ENCODE measurements at regions not wholly inside any gene's neighbourhood (a gene's known extent, or its start where the extent isn't known, plus 50 kb on each side); places are given as distances from the start of the nearest gene placed in this dataset.

- H3K4me3 ChIP-seq (ENCODE audit: control insufficient read depth in 1 of 2, extremely low read depth in 1 of 2, low read length in 1 of 2): no peak overlapping the region
- Mint-ChIP-seq H3K9me3 (no peaks in the 10 kb centered on the region), H3K36me3 (peaks cover 23% of the 10 kb centered on the region), H3K4me3 (no peak overlapping the region), H3K27me3 (no peaks in the 10 kb centered on the region), H3K27ac (no peak overlapping the region), H3K4me1 (no peaks in the 10 kb centered on the region)
- ChIA-PET POLR2A (no interaction called here), CTCF (no interaction called here)
- peaks cover 5 to 6% of the 10 kb centered on the region in 2 donors for H3K36me3 ChIP-seq (ENCODE audit: control insufficient read depth in 2 of 2, extremely low read depth in 1 of 2, insufficient read depth in 1 of 2, low read length in 1 of 2)
- no peak overlapping the region for H3K27ac ChIP-seq (ENCODE audit: low read length)
- WGBS (ENCODE audit: insufficient coverage): no CpG with 5 or more reads among the region's 2 CpGs
- ATAC-seq (replicated peaks in 1 of 4): no peak
- H3K27me3 ChIP-seq (replicated peaks in 1 of 2; ENCODE audit: control insufficient read depth in 2 of 2, extremely low read depth in 1 of 2, insufficient read depth in 2 of 2, low read length in 1 of 2): no peaks in the 10 kb centered on the region
- H3K4me1 ChIP-seq (ENCODE audit: control insufficient read depth in 1 of 2, extremely low read depth in 1 of 2, insufficient read depth in 2 of 2, low read length in 2 of 2): no peaks in the 10 kb centered on the region
- DNase-seq: no peak
- H3K9me3 ChIP-seq: no peaks in the 10 kb centered on the region
Measured at GRCh38 chr4:123110685-123111084, 188.3 kb upstream of the NUDT6 start.

GRCh38 chr4:123113155-123113554 is 190.8 kb upstream of the NUDT6 start:
- no peak for DNase-seq
- Histone ChIP-seq H3K4me3 (ENCODE audit: control insufficient read depth in 1 of 2, extremely low read depth in 1 of 2, low read length in 1 of 2) (no peak overlapping the region), H3K9me3 (no peaks in the 10 kb centered on the region), H3K36me3 (ENCODE audit: control insufficient read depth in 2 of 2, extremely low read depth in 1 of 2, insufficient read depth in 1 of 2, low read length in 1 of 2) (peaks cover 5 to 6% of the 10 kb centered on the region in 2 donors), H3K4me1 (ENCODE audit: control insufficient read depth in 1 of 2, extremely low read depth in 1 of 2, insufficient read depth in 2 of 2, low read length in 2 of 2) (no peaks in the 10 kb centered on the region), H3K27me3 (replicated peaks in 1 of 2; ENCODE audit: control insufficient read depth in 2 of 2, extremely low read depth in 1 of 2, insufficient read depth in 2 of 2, low read length in 1 of 2) (no peaks in the 10 kb centered on the region), H3K27ac (ENCODE audit: low read length) (no peak overlapping the region)
- Mint-ChIP-seq H3K9me3 (no peaks in the 10 kb centered on the region), H3K27ac (no peak overlapping the region), H3K36me3 (peaks cover 24% of the 10 kb centered on the region), H3K4me3 (no peak overlapping the region), H3K27me3 (no peaks in the 10 kb centered on the region), H3K4me1 (no peaks in the 10 kb centered on the region)
- CTCF ChIA-PET: no interaction called here
- no peak for ATAC-seq (replicated peaks in 1 of 4)
- WGBS (ENCODE audit: insufficient coverage): no CpG with 5 or more reads among the region's 3 CpGs
- POLR2A ChIA-PET: interaction anchor here in 1 of 2 donors (0.6 kb wide), 1 partner anchor 10 kb away, joined by 3 read pairs; no protein-coding TSS in a partner anchor

DNA sequence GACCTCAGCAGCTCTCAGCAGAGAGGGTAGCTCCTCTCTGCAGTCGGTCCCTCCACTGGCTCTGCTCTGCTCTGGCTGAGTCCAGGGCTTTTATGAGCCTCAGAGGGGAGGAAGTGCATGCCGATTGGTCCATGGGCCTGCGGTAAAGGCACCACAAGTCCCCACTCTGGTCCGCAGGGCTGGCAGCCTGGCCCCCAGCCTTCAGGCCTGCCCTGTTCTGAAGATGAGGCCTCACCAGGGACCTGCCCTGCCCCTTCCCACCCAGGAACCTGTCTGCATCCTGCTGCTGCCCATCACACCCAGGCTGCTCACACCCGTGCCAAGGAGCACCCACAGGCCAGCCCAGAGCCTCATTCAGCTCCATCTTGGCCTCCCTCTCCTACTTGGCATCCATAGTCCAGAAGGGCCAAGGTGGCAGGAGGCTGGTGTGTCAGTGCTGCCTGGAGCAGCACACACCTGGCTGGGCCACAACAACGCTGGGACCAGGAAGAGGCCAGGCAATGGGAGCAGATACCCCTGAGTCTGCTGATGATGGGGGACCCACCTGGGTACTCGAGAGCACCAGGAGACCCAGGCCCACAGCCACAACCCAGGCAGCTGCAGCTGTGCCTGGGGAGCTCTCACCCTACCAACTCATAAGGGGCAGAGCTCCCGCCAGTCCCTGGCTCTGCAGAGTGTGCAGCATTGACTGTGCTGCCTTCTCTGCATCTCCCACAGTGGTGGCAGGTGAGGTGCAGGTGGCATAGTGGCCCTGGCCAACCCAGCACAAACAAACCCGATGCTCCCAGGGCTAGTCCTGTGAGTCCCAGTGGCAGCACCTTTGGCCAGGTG is 191.9 kb upstream of the NUDT6 start:
- ChIA-PET POLR2A (interaction anchor here in 1 of 2 donors (0.6 kb wide), 1 partner anchor 666 kb away, joined by 4 read pairs; no protein-coding TSS in a partner anchor), CTCF (no interaction called here)
- Mint-ChIP-seq H3K36me3 (peaks cover 29% of the 10 kb centered on the region), H3K9me3 (no peaks in the 10 kb centered on the region), H3K4me1 (no peaks in the 10 kb centered on the region), H3K27ac (no peak overlapping the region), H3K4me3 (no peak overlapping the region), H3K27me3 (no peaks in the 10 kb centered on the region)
- DNase-seq: no peak
- Histone ChIP-seq H3K9me3 (no peaks in the 10 kb centered on the region), H3K4me3 (ENCODE audit: control insufficient read depth in 1 of 2, extremely low read depth in 1 of 2, low read length in 1 of 2) (no peak overlapping the region), H3K27ac (ENCODE audit: low read length) (no peak overlapping the region), H3K4me1 (ENCODE audit: control insufficient read depth in 1 of 2, extremely low read depth in 1 of 2, insufficient read depth in 2 of 2, low read length in 2 of 2) (no peaks in the 10 kb centered on the region), H3K36me3 (ENCODE audit: control insufficient read depth in 2 of 2, extremely low read depth in 1 of 2, insufficient read depth in 1 of 2, low read length in 1 of 2) (peaks cover 5 to 6% of the 10 kb centered on the region in 2 donors), H3K27me3 (replicated peaks in 1 of 2; ENCODE audit: control insufficient read depth in 2 of 2, extremely low read depth in 1 of 2, insufficient read depth in 2 of 2, low read length in 1 of 2) (no peaks in the 10 kb centered on the region)
- no peak for ATAC-seq (replicated peaks in 1 of 4)
- WGBS (ENCODE audit: insufficient coverage): 98% methylated on average over 7 of the region's 9 CpGs

- Mint-ChIP-seq H3K9me3 (peaks cover 0 to 4% (median 0%) of the 10 kb centered on the region in 3 donors), H3K27me3 (no peaks in the 10 kb centered on the region), H3K4me3 (no peak overlapping the region), H3K4me1 (no peaks in the 10 kb centered on the region), H3K36me3 (peaks cover 35% of the 10 kb centered on the region), H3K27ac (no peak overlapping the region)
- H3K27me3 ChIP-seq (replicated peaks in 1 of 2; ENCODE audit: control insufficient read depth in 2 of 2, extremely low read depth in 1 of 2, insufficient read depth in 2 of 2, low read length in 1 of 2): no peaks in the 10 kb centered on the region
- H3K36me3 ChIP-seq (ENCODE audit: control insufficient read depth in 2 of 2, extremely low read depth in 1 of 2, insufficient read depth in 1 of 2, low read length in 1 of 2): peaks cover 5 to 6% of the 10 kb centered on the region in 2 donors
- no peak overlapping the region for H3K4me3 ChIP-seq (ENCODE audit: control insufficient read depth in 1 of 2, extremely low read depth in 1 of 2, low read length in 1 of 2)
- ChIA-PET POLR2A (no interaction called here), CTCF (no interaction called here)
- WGBS (ENCODE audit: insufficient coverage): 98% methylated on average over 39 of the region's 39 CpGs
- H3K4me1 ChIP-seq (ENCODE audit: control insufficient read depth in 1 of 2, extremely low read depth in 1 of 2, insufficient read depth in 2 of 2, low read length in 2 of 2): no peaks in the 10 kb centered on the region
- H3K9me3 ChIP-seq: no peaks in the 10 kb centered on the region
- H3K27ac ChIP-seq (ENCODE audit: low read length): no peak overlapping the region
- no peak for ATAC-seq (replicated peaks in 1 of 4)
- no peak for DNase-seq
Measured at GRCh38 chr4:123114915-123115756, 192.7 kb upstream of the NUDT6 start.

DNA sequence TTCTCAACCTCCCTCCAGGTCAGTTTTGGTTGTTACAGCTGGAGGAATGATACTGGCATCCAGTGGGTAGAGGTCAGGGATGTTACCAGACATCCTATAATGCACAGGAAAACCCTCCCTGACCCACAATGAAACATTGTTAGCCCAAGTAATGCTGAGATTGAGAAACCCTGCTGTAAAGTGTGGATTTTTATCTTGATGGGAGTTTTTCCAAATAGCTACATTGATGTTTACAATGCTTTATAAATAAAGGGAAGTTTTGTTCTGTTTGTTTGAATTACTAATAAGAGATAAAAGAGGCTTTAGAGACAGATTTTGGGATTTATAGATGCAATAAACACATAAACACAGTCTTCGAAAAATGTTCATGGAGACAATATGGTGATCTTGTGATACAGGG is 194.0 kb upstream of the NUDT6 start:
- CTCF ChIA-PET: no interaction called here
- WGBS (ENCODE audit: insufficient coverage): no CpG with 5 or more reads among the region's 1 CpG
- DNase-seq: no peak

DNA sequence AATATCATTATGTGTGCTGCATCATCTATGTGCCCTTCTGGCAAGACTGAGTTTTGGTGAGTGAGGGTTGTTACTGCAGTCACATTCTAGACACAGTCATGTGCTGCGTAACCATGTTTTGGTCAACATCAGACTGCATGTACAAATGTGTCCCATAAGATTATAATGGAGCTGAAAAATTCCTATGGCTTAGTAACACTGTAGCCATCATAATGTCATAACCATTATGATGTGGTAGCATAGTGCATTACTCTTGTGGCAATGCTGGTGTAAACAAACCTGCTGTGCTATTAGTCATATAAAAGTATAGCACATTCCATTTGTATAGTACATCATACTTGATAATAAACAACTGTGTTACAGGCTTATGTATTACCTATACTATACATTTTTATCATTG is 198.1 kb upstream of the NUDT6 start:
- no peak for ATAC-seq (replicated peaks in 1 of 4)
- Mint-ChIP-seq H3K9me3 (peaks cover 0 to 4% (median 0%) of the 10 kb centered on the region in 3 donors), H3K36me3 (peaks cover 34% of the 10 kb centered on the region), H3K4me1 (no peaks in the 10 kb centered on the region), H3K27me3 (no peaks in the 10 kb centered on the region), H3K27ac (no peak overlapping the region), H3K4me3 (no peak overlapping the region)
- Histone ChIP-seq H3K27me3 (replicated peaks in 1 of 2; ENCODE audit: control insufficient read depth in 2 of 2, extremely low read depth in 1 of 2, insufficient read depth in 2 of 2, low read length in 1 of 2) (no peaks in the 10 kb centered on the region), H3K4me3 (ENCODE audit: control insufficient read depth in 1 of 2, extremely low read depth in 1 of 2, low read length in 1 of 2) (no peak overlapping the region), H3K27ac (ENCODE audit: low read length) (no peak overlapping the region), H3K9me3 (no peaks in the 10 kb centered on the region), H3K36me3 (ENCODE audit: control insufficient read depth in 2 of 2, extremely low read depth in 1 of 2, insufficient read depth in 1 of 2, low read length in 1 of 2) (peaks cover 0 to 2% of the 10 kb centered on the region in 2 donors), H3K4me1 (ENCODE audit: control insufficient read depth in 1 of 2, extremely low read depth in 1 of 2, insufficient read depth in 2 of 2, low read length in 2 of 2) (no peaks in the 10 kb centered on the region)
- WGBS (ENCODE audit: insufficient coverage): no CpG with 5 or more reads among the region's 1 CpG
- DNase-seq: no peak
- ChIA-PET POLR2A (no interaction called here), CTCF (interaction anchor here in 1 of 2 donors (0.6 kb wide), 1 partner anchor 231 kb away, joined by 3 read pairs; no protein-coding TSS in a partner anchor)

More for the DNA sequence above, 194.0 kb upstream of the NUDT6 start:
- Histone ChIP-seq H3K36me3 (ENCODE audit: control insufficient read depth in 2 of 2, extremely low read depth in 1 of 2, insufficient read depth in 1 of 2, low read length in 1 of 2) (peaks cover 5 to 6% of the 10 kb centered on the region in 2 donors), H3K9me3 (no peaks in the 10 kb centered on the region), H3K27ac (ENCODE audit: low read length) (no peak overlapping the region), H3K27me3 (replicated peaks in 1 of 2; ENCODE audit: control insufficient read depth in 2 of 2, extremely low read depth in 1 of 2, insufficient read depth in 2 of 2, low read length in 1 of 2) (no peaks in the 10 kb centered on the region), H3K4me3 (ENCODE audit: control insufficient read depth in 1 of 2, extremely low read depth in 1 of 2, low read length in 1 of 2) (no peak overlapping the region), H3K4me1 (ENCODE audit: control insufficient read depth in 1 of 2, extremely low read depth in 1 of 2, insufficient read depth in 2 of 2, low read length in 2 of 2) (no peaks in the 10 kb centered on the region)
- no peaks in the 10 kb centered on the region for H3K27me3 Mint-ChIP-seq
- H3K4me1 Mint-ChIP-seq: no peaks in the 10 kb centered on the region
- no peak overlapping the region for H3K27ac Mint-ChIP-seq
- peaks cover 0 to 4% (median 0%) of the 10 kb centered on the region in 3 donors for H3K9me3 Mint-ChIP-seq
- POLR2A ChIA-PET: no interaction called here
- H3K4me3 Mint-ChIP-seq: no peak overlapping the region
- no peak for ATAC-seq (replicated peaks in 1 of 4)
- H3K36me3 Mint-ChIP-seq: peaks cover 31% of the 10 kb centered on the region

Measured in T-cell (primary cell).